ENCODE measurements at regions not wholly inside any gene's neighbourhood (a gene's known extent, or its start where the extent isn't known, plus 50 kb on each side); places are given as distances from the start of the nearest gene placed in this dataset.

DNA sequence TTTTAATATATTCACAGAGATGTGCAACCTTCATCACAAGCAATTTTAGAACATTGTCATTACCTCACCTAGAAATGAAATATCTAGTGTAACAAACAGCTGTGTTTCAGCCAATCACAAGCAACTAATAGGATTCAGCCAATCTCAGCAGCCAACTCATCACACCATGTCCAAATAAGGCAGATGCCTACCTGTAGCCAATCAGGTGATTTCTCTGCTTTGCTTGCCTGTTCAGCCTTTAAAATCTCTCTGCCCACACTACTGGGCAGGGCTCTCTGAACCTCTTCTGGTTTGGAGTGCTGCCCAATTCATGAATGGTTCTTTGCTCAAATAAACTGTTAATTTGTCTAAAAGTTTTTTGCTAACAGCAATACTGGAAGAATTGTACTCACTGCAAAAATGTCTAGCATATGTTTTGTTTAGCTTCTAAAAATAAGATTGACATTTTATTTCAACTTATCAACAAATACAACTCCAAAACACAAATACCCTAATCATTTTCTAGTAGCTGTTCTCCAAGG is 52.4 kb upstream of the IGFBP7 start:
- no peak for TF ChIP-seq CTCF (IDR thresholded peaks at IDR 0.05)
- no peak for TF ChIP-seq POLR2A (IDR thresholded peaks at IDR 0.05)
- TF ChIP-seq POLR2AphosphoS5 (IDR thresholded peaks at IDR 0.05), result no peak
